Astrocyte (in vitro differentiated cells and primary cell): ENCODE measurements at regions not wholly inside any gene's neighbourhood (a gene's known extent, or its start where the extent isn't known, plus 50 kb on each side); places are given as distances from the start of the nearest gene placed in this dataset.

Source experiments
- EZH2 ChIP-seq: IDR thresholded peaks from 2 replicates; pipeline ENCODE4 v1.6.1; 2012; ENCODE audit warnings: mild to moderate bottlenecking, low read length, inconsistent platforms; ENCODE audit not compliant: insufficient read depth
- TF ChIP-seq, protein P1 (sequence below): IDR thresholded peaks from 2 replicates; pipeline ENCODE4 v1.5.1; 2011; ENCODE audit warnings: low read depth, mild to moderate bottlenecking, inconsistent platforms, low read length, moderate library complexity; ENCODE audit not compliant: insufficient read depth

DNA sequence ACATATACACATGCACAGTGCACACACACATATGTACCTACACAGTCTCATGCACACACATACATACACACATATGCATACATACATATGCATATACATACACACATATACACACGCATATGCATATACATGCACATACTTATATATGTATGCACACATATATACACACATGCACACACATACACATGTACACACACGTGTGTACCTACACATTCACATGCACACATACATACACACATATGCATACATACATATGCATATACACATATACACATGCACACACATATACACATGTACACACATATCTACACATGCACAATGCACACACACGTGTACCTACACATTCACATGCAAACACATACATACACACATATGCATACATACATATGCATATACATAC, 100.3 kb upstream of the TWIST2 start:
- TF ChIP-seq, protein P1, sequence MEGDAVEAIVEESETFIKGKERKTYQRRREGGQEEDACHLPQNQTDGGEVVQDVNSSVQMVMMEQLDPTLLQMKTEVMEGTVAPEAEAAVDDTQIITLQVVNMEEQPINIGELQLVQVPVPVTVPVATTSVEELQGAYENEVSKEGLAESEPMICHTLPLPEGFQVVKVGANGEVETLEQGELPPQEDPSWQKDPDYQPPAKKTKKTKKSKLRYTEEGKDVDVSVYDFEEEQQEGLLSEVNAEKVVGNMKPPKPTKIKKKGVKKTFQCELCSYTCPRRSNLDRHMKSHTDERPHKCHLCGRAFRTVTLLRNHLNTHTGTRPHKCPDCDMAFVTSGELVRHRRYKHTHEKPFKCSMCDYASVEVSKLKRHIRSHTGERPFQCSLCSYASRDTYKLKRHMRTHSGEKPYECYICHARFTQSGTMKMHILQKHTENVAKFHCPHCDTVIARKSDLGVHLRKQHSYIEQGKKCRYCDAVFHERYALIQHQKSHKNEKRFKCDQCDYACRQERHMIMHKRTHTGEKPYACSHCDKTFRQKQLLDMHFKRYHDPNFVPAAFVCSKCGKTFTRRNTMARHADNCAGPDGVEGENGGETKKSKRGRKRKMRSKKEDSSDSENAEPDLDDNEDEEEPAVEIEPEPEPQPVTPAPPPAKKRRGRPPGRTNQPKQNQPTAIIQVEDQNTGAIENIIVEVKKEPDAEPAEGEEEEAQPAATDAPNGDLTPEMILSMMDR: no peak
- no peak for TF ChIP-seq EZH2
